Ectodermal cell (in vitro differentiated cells): ENCODE measurements at regions not wholly inside any gene's neighbourhood (a gene's known extent, or its start where the extent isn't known, plus 50 kb on each side); places are given as distances from the start of the nearest gene placed in this dataset.
"Not testable (repeated sequence)": the region's sequence is repeated elsewhere in the genome, so short reads cannot be mapped to it uniquely, and the experiment has no call there.

Experiments
- H3K27ac ChIP-seq: 2 replicates; pipeline ENCODE4 v1.7.0; 2013; ENCODE audit warnings: mild to moderate bottlenecking, low read depth, low read length; ENCODE audit not compliant: insufficient read depth, poor library complexity, severe bottlenecking
- H3K27me3 ChIP-seq: 2 replicates; pipeline ENCODE4 v1.7.0; 2013; ENCODE audit warnings: mild to moderate bottlenecking, low read length; ENCODE audit not compliant: insufficient read depth, control insufficient read depth, poor library complexity, severe bottlenecking
- H3K36me3 ChIP-seq: one replicate; pipeline ENCODE4 v1.7.0; 2013; ENCODE audit warnings: low read length; ENCODE audit not compliant: control insufficient read depth, insufficient read depth
- H3K4me1 ChIP-seq: one replicate; pipeline ENCODE4 v1.7.0; 2013; ENCODE audit warnings: low read length; ENCODE audit not compliant: control insufficient read depth, insufficient read depth
- H3K4me3 ChIP-seq: 2 replicates; pipeline ENCODE4 v1.7.0; 2013; ENCODE audit warnings: low read depth, low read length, control low read depth; ENCODE audit not compliant: insufficient read depth
- H3K9me3 ChIP-seq: 2 replicates; pipeline ENCODE4 v1.7.0; 2013; ENCODE audit warnings: mild to moderate bottlenecking, low read length, moderate library complexity; ENCODE audit not compliant: control insufficient read depth
- WGBS, 2 experiments: methylation state at CpG; one replicate each; pipeline ENCODE4 v1.1.7; 2013; ENCODE audit warnings: missing lambda C conversion rate in 2 of 2; 5-methylcytosine and 5-hydroxymethylcytosine counted together

DNA sequence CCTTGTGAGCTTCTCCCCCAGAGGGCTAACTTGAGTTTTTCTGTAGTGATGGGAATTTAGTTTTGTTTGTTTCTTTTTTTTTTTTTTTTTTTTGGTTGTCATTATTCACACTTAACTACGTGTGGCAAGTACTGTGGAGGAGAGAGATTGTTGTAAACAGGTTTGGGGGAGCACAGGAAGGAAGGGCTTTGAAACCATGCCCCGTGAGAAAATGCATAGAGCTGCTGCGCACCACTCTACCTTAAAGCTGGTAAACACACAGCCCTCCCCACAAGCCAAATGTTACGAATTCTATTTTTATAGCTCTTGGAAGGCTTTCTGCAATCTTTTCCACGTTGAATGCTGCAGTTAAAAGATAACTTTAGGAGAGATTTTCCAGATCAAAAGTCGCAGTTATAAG, 76.2 kb downstream of the ZNF22 start:
- 81 to 86% methylated on average over 5 of the region's 6 CpGs for WGBS, 2 experiments
- Histone ChIP-seq H3K27ac (no peak overlapping the region), H3K4me3 (no peak overlapping the region)

DNA sequence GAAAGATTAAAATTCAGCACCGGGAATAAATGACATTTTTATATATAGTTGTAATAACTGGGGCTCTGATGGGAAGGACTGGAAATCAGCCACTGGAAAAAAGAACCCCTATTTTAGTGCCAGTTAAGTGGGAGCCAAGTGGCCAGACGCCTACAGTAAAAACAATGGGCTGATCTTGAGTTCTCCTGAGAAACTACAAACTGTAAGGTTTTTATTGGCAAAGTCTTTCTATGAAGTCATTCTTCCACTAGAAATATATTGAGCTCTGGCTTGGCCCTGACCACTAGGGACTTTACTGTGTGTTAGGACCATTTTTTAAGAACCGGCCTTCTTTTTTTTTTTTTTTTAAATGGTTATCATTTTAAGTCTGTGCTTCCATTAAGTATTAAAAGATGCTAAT, 79.6 kb downstream of the ZNF22 start:
- Histone ChIP-seq H3K4me1 (peaks cover 21% of the 10 kb centered on the region), H3K27ac (no peak overlapping the region), H3K36me3 (no peaks in the 10 kb centered on the region), H3K27me3 (no peaks in the 10 kb centered on the region), H3K4me3 (no peak overlapping the region), H3K9me3 (no peaks in the 10 kb centered on the region)
- WGBS, 2 experiments: 92 to 97% methylated on average over 1 to 3 of the region's 3 CpGs

More for the DNA sequence above, 76.2 kb downstream of the ZNF22 start:
- Histone ChIP-seq H3K4me1 (peaks cover 21% of the 10 kb centered on the region), H3K36me3 (no peaks in the 10 kb centered on the region), H3K27me3 (no peaks in the 10 kb centered on the region), H3K9me3 (no peaks in the 10 kb centered on the region)

- no peaks in the 10 kb centered on the region for H3K9me3 ChIP-seq
- 97 to 100% methylated on average over 1 of the region's 1 CpG for WGBS, 2 experiments
- no peaks in the 10 kb centered on the region for H3K36me3 ChIP-seq
- H3K4me1 ChIP-seq: peaks cover 4% of the 10 kb centered on the region
- no peak overlapping the region for H3K4me3 ChIP-seq
- H3K27ac ChIP-seq: no peak overlapping the region
- H3K27me3 ChIP-seq: no peaks in the 10 kb centered on the region
These were observed 81.5 kb downstream of the ZNF22 start for GRCh38 chr10:45082176-45082575.

DNA sequence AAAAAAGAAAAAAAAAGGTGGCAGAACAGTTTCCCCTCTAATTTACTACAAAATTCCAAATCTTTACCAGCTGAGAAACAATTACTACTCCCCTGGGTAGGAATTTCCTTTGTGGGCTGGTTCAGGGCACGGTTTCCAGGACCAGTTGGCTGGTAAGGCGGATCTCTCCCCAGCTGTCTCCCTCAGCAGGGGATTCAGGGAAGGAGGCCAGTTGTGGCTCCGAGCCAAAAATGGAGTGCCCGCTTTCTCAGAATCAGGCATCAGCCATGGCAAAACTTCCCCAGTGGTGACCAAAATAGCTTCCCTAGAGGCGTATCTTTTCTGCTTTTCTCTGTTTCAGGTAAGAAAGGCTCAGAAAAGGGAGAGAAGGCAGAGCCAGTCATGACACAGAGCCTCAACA, 91.2 kb downstream of the ZNF22 start:
- Histone ChIP-seq H3K4me1 (peaks cover 9% of the 10 kb centered on the region), H3K9me3 (no peaks in the 10 kb centered on the region), H3K36me3 (no peaks in the 10 kb centered on the region), H3K27ac (no peak overlapping the region), H3K27me3 (no peaks in the 10 kb centered on the region), H3K4me3 (no peak overlapping the region)
- 77 to 79% methylated on average over 5 of the region's 5 CpGs for WGBS, 2 experiments

GRCh38 chr10:45093945-45094344, 93.2 kb downstream of the ZNF22 start:
- Histone ChIP-seq H3K4me3 (no peak overlapping the region), H3K9me3 (no peaks in the 10 kb centered on the region), H3K36me3 (no peaks in the 10 kb centered on the region), H3K4me1 (peaks cover 9% of the 10 kb centered on the region), H3K27me3 (no peaks in the 10 kb centered on the region), H3K27ac (no peak overlapping the region)
- 93 to 94% methylated on average over 6 of the region's 6 CpGs for WGBS, 2 experiments

GRCh38 chr10:45095286-45095685, 94.6 kb downstream of the ZNF22 start:
- H3K9me3 ChIP-seq: no peaks in the 10 kb centered on the region
- 79 to 86% methylated on average over 3 of the region's 3 CpGs for WGBS, 2 experiments
- no peaks in the 10 kb centered on the region for H3K27me3 ChIP-seq
- H3K27ac ChIP-seq: no peak overlapping the region
- no peaks in the 10 kb centered on the region for H3K36me3 ChIP-seq
- no peak overlapping the region for H3K4me3 ChIP-seq
- peaks cover 9% of the 10 kb centered on the region for H3K4me1 ChIP-seq

DNA sequence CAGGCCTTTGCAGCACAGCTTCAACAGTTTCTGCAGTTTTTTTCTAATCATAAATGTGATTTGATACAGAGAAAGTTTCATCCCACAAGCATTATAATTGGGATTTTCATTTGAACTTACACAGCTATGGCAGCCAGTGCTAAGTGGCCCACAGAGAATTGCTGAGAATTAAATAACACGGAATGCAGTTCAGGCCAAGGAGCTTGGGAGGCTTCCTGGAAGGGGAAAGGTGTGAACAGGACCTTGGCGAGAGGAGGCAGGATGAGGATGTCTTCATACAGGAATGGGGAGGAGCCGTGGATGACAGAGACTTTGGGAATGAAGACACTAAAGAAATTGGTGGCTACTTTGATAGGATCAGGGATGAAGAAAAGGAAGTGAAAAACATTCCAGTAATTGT, 95.3 kb downstream of the ZNF22 start:
- no peak overlapping the region for H3K27ac ChIP-seq
- H3K27me3 ChIP-seq: no peaks in the 10 kb centered on the region
- H3K36me3 ChIP-seq: no peaks in the 10 kb centered on the region
- H3K4me1 ChIP-seq: peaks cover 9% of the 10 kb centered on the region
- WGBS, 2 experiments: 76 to 83% methylated on average over 3 of the region's 3 CpGs
- H3K4me3 ChIP-seq: no peak overlapping the region
- no peaks in the 10 kb centered on the region for H3K9me3 ChIP-seq

GRCh38 chr10:45100429-45100828, 99.7 kb downstream of the ZNF22 start:
- WGBS, 2 experiments: 93 to 94% methylated on average over 4 of the region's 4 CpGs
- H3K27ac ChIP-seq: no peak overlapping the region
- no peak overlapping the region for H3K4me3 ChIP-seq
- peaks cover under 1% of the 10 kb centered on the region for H3K4me1 ChIP-seq
- H3K27me3 ChIP-seq: no peaks in the 10 kb centered on the region
- no peaks in the 10 kb centered on the region for H3K9me3 ChIP-seq
- no peaks in the 10 kb centered on the region for H3K36me3 ChIP-seq

GRCh38 chr10:45104674-45105073, 104.0 kb downstream of the ZNF22 start:
- H3K4me3 ChIP-seq: no peak overlapping the region
- no peaks in the 10 kb centered on the region for H3K9me3 ChIP-seq
- H3K4me1 ChIP-seq: no peaks in the 10 kb centered on the region
- H3K36me3 ChIP-seq: no peaks in the 10 kb centered on the region
- H3K27me3 ChIP-seq: no peaks in the 10 kb centered on the region
- no peak overlapping the region for H3K27ac ChIP-seq
- WGBS, 2 experiments: 75 to 82% methylated on average over 3 to 4 of the region's 4 CpGs

DNA sequence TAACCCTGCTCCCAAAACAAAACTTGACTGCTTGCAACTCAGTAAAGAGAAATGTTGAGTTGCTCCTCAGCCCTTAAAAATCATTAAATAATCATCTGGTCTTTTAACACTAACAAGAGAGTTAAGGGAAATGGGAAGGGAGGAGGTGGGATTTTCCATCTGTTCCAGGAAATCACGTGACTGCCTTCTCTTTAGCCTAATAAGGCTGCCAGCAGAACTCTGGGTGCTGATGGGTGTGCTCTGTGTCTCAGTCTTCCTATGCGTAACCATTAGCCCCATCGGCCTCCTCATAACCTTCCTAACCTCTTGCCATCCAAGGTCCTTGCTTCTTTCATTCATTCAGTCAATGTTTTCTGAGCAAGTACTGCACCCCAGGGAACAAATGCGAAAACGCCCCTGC, 104.6 kb downstream of the ZNF22 start:
- not testable (repeated sequence) for H3K27ac ChIP-seq, H3K9me3 ChIP-seq, H3K27me3 ChIP-seq, H3K36me3 ChIP-seq, H3K4me1 ChIP-seq, H3K4me3 ChIP-seq
- 69 to 77% methylated on average over 5 of the region's 5 CpGs for WGBS, 2 experiments

DNA sequence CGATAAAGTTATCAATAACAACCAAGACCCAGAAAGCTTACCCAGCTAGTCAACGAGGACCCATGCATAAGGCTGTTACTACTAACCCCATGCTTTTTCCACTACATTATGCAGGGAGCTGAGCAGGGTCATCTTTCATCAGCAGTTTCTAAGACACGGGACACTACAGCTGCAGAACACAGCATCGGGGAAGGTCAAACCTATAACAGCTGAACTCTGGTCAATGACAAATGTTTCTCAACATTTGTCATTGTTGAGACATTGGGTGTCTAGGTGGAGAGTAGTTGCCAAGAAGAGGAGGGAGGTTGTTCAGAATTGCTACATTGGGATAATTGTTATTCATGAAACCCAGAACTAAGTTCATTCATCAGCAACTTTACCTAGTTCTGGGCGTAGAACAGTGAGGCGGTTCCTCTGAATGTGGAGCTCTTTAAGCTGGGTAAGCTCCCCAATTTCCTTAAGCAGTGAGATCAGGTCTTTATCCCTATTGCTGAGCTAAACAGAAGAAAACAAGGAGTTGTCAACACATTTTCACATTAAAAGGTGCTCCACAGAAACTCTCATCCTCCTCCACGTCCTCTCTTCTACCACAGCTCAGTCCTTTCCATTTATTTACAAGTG, 105.6 kb downstream of the ZNF22 start:
- no peak overlapping the region for H3K27ac ChIP-seq
- no peaks in the 10 kb centered on the region for H3K4me1 ChIP-seq
- no peak overlapping the region for H3K4me3 ChIP-seq
- H3K27me3 ChIP-seq: no peaks in the 10 kb centered on the region
- H3K36me3 ChIP-seq: no peaks in the 10 kb centered on the region
- WGBS, 2 experiments: 89 to 94% methylated on average over 6 to 7 of the region's 7 CpGs
- H3K9me3 ChIP-seq: no peaks in the 10 kb centered on the region
